RWPE2 (cell line): ENCODE measurements at regions not wholly inside any gene's neighbourhood (a gene's known extent, or its start where the extent isn't known, plus 50 kb on each side); places are given as distances from the start of the nearest gene placed in this dataset.

ENCODE experiments used
- ATAC-seq: fragments of 200-7000 bp; cut with Tn5 transposase; 3 replicates; pipeline ENCODE4 v1.9.1; 2021; ENCODE audit warnings: low read depth
- DNase-seq: peaks from one replicate; pipeline ENCODE4 v3.0.0-alpha.2; 2020; ENCODE audit warnings: low spot score
- H3K27ac ChIP-seq: fragments of 450-650 bp; 2 replicates; pipeline ENCODE4 v1.5.1; 2017; ENCODE audit warnings: mild to moderate bottlenecking; ENCODE audit not compliant: poor library complexity, severe bottlenecking
- H3K27me3 ChIP-seq: fragments of 250-450 bp; sonication (Bioruptor Pico); 2 replicates; pipeline ENCODE4 v1.5.1; 2021; ENCODE audit warnings: mild to moderate bottlenecking, moderate library complexity; ENCODE audit not compliant: insufficient read depth, poor library complexity, severe bottlenecking
- H3K36me3 ChIP-seq: fragments of 250-450 bp; sonication (Bioruptor Pico); 2 replicates; pipeline ENCODE4 v1.5.1; 2020; ENCODE audit warnings: low read depth, mild to moderate bottlenecking, moderate library complexity
- H3K4me1 ChIP-seq: fragments of 250-450 bp; sonication (Bioruptor Pico); 2 replicates; pipeline ENCODE4 v1.5.1; 2021; ENCODE audit warnings: mild to moderate bottlenecking, moderate library complexity; ENCODE audit not compliant: insufficient read depth, poor library complexity, severe bottlenecking
- H3K4me3 ChIP-seq: fragments of 250-450 bp; sonication (Bioruptor Pico); 2 replicates; pipeline ENCODE4 v1.5.1; 2021; ENCODE audit warnings: mild to moderate bottlenecking, moderate library complexity; ENCODE audit not compliant: severe bottlenecking
- H3K9me3 ChIP-seq: fragments of 250-450 bp; sonication (Bioruptor Pico); 2 replicates; pipeline ENCODE4 v1.5.1; 2021; ENCODE audit warnings: mild to moderate bottlenecking, moderate library complexity; ENCODE audit not compliant: severe bottlenecking
- CTCF ChIP-seq: fragments of 450-650 bp; IDR thresholded peaks from one replicate; pipeline ENCODE4 v1.5.1; 2017; ENCODE audit warnings: mild to moderate bottlenecking, moderate library complexity; ENCODE audit not compliant: poor library complexity, severe bottlenecking

GRCh38 chr4:110961066-110961465 is 338.2 kb upstream of the PITX2 start:
- H3K4me1 ChIP-seq = no peaks in the 10 kb centered on the region
- H3K27me3 ChIP-seq = no peaks in the 10 kb centered on the region
- H3K9me3 ChIP-seq = no peaks in the 10 kb centered on the region
- DNase-seq (no peak), ATAC-seq (no peak)
- no peaks in the 10 kb centered on the region for H3K36me3 ChIP-seq
- no peak overlapping the region for H3K27ac ChIP-seq
- no peak for TF ChIP-seq CTCF
- H3K4me3 ChIP-seq = no peak overlapping the region

- TF ChIP-seq CTCF = no peak
- H3K36me3 ChIP-seq = no peaks in the 10 kb centered on the region
- DNase-seq (no peak), ATAC-seq (no peak)
- no peak overlapping the region for H3K4me3 ChIP-seq
- H3K4me1 ChIP-seq = no peaks in the 10 kb centered on the region
- H3K27ac ChIP-seq = no peak overlapping the region
- no peaks in the 10 kb centered on the region for H3K9me3 ChIP-seq
- no peaks in the 10 kb centered on the region for H3K27me3 ChIP-seq
Measured at GRCh38 chr4:110962616-110963015, 339.7 kb upstream of the PITX2 start.

- Histone ChIP-seq H3K9me3 (peaks cover 2% of the 10 kb centered on the region), H3K27me3 (no peaks in the 10 kb centered on the region), H3K4me3 (no peak overlapping the region), H3K27ac (no peak overlapping the region), H3K36me3 (no peaks in the 10 kb centered on the region), H3K4me1 (no peaks in the 10 kb centered on the region)
- DNase-seq = no peak
- no peak for ATAC-seq
- no peak for TF ChIP-seq CTCF
Measured at GRCh38 chr4:110963662-110964280, 340.9 kb upstream of the PITX2 start.

GRCh38 chr4:110967936-110968335 is 345.1 kb upstream of the PITX2 start:
- DNase-seq = no peak
- no peaks in the 10 kb centered on the region for H3K36me3 ChIP-seq
- no peak for ATAC-seq

More at GRCh38 chr4:110967936-110968335, 345.1 kb upstream of the PITX2 start:
- Histone ChIP-seq H3K27ac (no peak overlapping the region), H3K4me3 (no peak overlapping the region), H3K9me3 (peaks cover 2% of the 10 kb centered on the region), H3K27me3 (no peaks in the 10 kb centered on the region), H3K4me1 (no peaks in the 10 kb centered on the region)
- no peak for TF ChIP-seq CTCF
